DMS79 treated with DMSO at 0.1 percent for 48 hours (cell line): ENCODE measurements at regions not wholly inside any gene's neighbourhood (a gene's known extent, or its start where the extent isn't known, plus 50 kb on each side); places are given as distances from the start of the nearest gene placed in this dataset.
"Not testable (repeated sequence)": the region's sequence is repeated elsewhere in the genome, so short reads cannot be mapped to it uniquely, and the experiment has no call there.

Source experiments
- DNase-seq: peaks from one replicate; lab custom pipeline; 2025; lab: John Stamatoyannopoulos, UW

DNA sequence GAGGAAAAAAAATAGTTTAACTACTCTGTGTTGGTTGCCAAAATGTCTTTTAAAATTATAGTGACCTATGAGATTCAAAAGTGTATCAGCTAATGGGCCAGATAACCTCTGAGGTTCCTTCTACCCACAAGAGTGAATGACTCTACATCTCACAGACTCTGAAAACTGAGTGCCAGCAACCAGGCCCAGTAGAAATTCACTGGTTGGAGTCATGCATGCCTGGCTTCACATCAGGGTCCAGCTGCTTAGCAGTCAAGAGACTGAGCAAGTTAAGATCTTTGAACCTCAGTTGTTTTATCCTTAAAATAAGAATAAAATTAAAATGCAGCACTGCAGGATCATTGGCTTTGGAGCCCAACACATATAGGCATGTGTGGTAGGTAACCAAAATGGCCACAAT, 342.6 kb upstream of the NFIA start:
- no peak for DNase-seq

DNA sequence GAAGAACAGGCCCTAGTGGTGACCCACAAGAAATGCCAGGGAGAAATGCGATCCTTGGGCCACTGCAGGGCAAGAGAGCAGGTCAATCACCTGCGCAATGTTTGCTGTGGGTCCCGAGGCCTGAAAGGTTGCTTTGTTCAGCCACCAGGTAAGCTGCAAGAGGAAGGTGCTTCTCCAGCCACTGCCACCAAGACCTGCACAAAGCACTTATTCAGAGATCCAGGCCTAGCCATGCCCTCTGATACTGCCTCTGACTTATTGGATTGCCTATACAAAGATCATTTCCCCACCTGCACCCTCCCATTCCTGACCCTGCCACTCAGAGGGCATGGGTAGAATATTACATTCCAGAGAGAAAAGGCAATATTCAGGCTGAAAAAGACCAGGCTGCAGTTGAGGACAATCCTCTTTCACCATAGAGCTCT, 349.4 kb upstream of the NFIA start:
- no peak for DNase-seq

DNA sequence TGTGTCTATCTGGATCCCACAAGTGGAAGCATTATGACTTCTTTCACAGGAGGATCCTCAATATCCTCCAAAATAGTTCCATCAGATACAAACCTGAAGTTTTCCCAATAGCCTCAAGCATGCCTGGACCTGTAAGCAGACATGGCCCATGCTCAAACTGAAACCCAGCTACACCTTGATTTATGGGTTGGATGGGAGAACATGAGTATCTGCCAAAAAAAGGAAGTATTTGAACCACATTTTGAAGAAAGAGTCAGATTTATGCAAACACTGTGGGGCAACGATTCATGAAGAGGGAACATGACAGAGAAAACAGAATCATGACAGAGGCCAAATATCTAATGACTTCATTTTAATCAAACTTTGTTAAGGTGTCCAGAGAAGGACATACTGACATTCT, 351.0 kb upstream of the NFIA start:
- DNase-seq: no peak

DNA sequence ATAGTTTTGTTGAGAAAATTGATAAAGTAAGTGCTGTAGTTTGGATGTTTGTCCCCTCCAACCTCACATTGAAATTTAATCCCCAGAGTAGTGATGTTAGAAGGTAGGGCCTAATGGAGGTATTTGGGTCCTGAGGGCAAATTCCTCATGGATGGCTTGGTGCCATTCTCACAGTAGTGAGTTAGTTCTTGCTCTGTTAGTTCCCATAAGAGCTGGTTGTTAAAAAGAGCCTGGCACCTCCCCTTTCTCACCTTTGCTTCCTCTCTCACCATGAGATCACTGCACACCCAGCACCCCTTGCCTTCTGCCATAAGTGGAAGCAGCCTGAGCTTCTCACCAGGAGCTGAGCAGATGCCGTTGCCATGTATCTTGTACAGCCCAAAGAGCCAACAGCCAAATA, 354.8 kb upstream of the NFIA start:
- DNase-seq: no peak

DNA sequence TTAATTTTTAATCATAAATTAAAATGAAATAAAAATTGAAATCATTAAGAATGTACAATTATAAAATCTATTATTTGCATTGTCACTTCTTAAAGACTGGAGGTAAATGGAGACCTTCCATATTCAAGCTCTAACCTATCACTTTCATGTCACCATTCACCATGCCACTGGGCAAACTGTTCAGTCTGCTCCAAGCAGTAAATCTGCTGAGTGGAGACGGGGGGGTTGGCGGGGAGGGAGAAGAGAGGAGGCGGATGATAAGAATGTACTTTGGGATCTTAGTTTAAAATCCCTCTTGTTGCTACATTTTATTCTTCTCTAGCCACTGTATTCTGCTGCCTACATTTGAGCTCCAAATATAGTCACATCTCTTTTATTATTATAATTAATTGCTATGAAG, 365.9 kb upstream of the NFIA start:
- no peak for DNase-seq

- DNase-seq: no peak
Measured at GRCh38 chr1:60715970-60716369, 366.4 kb upstream of the NFIA start.

DNA sequence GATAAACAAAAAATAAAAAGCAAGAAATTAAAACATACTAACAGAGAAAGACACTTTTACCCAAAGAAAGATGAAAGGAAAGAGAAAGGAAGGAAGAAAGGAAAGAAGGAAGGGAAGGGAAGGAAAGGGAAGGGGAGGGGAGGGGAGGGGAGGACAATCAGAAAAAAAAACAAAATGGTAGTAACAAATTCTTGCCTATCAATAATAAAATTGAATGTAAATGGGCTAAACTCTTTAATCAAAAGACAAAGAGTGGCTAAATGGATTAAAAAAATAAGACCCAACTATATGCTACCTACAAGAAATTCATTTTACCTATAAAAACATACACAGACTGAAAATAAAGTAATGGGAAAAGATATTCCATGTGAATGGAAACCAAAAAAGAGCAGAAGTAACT, 372.9 kb upstream of the NFIA start:
- DNase-seq: no peak

DNA sequence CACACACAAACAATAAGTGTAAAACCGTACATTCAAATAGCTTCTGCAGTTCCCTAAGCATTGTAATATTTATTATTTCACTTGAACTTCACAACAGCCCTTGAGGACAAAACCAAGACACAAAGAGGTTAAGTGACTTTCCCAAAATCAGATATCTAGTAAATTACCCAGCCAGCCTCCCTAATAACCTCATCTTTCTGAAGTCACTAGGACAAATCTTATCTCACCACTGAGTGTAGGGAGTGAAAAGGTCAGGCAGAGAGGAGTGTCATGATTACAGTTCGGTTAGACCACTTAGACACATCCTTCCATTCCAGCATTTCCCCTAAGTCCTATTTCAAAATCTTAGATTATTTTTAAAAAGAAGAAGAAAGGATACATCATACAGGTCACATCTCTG, 377.3 kb upstream of the NFIA start:
- DNase-seq: no peak

GRCh38 chr1:60703155-60703554, 379.2 kb upstream of the NFIA start:
- no peak for DNase-seq

DNA sequence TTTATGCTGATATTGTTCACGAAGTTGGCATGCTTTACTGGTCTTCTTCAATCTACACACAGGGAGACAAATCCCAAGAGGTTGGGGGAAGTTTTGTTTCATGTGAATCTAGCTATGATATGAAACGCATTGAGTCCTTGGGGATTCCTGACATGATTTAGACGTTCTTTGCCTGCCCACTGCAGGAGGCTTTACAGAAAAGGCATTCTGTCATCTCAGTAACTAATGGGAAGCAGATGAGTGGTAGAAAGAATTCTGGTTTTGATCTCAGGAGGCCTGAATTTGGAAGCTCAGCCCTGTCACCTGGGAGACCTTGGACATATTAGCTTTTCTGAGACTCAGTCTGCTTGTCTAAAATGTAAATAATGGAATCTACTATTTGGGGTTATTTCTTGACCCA, 383.0 kb upstream of the NFIA start:
- no peak for DNase-seq

GRCh38 chr1:60697204-60697994, 385.0 kb upstream of the NFIA start:
- DNase-seq: no peak

GRCh38 chr1:60696512-60696911, 385.8 kb upstream of the NFIA start:
- DNase-seq: no peak

DNA sequence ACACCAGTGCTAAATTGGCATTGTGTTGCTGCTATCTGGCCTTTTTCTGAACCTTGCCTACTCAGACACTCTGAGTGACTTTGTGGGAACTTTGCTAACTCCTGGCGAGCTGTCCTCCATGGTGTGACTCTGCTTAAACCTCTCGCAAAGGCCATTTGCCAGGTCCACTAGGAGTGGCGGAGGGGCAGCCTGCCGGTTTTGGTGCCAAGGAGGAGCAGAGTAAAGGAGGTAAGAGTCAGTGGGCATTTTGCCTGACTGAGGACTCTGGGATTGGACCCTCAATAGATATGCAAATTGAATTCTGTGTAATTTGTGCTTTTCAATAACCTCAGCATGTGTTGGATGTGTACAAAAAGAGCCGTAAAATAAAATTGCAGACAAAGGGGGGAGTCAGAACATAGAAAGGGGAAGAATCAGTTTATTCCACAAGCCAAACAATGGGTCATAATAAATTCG, 386.6 kb upstream of the NFIA start:
- DNase-seq: no peak

DNA sequence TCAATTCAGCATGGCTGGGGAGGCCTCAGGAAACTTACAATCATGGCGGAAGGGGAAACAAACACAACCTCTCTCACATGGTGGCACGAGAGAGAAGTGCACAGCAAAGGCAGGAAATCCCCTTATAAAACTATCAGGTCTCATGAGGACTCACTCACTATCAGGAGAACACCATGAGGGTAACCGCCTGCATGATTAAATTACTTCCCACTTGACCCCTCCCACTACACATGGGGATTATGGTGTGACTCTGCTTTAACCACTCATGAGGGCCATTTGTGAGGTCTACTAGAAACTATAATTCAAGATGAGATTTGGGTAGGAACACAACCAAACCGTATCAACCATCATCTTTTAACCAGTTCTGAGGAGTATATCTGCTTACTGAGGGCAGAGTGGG, 387.4 kb upstream of the NFIA start:
- DNase-seq: no peak

DNA sequence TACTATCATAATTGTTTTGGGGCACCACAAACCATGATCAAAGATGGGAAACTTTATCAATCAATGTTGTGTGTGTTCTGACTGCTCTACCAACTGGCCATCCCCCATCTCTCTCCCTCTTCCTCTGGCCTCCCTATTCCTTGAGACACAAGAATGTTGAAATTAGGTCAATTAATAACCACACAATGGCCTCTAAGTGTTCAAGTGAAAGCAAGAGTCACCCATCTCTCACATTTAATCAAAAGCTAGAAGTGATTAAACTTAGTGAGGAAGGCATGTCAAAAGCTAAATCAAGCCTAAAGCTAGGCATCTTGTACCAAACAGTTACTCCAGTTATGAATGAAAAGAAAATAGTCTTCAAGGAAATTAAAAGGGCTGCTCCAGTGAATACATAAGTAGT, 390.3 kb upstream of the NFIA start:
- DNase-seq: no peak

DNA sequence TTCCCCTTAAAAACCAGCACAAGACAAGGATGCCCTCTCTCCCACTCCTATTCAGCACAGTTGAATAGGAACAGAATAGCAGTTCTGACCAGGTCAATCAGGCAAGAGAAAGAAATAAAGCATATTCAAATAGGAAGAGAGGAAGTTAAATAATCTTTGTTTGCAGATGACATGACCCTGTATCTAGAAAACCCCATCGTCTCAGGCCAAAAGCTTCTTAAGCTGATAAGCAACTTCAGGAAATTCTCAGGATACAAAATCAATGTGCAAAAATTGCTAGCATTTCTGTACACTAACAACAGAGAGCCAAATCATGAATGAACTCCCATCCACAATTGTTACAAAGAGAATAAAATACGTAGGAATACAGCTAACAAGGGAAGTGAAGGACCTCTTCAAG, 394.1 kb upstream of the NFIA start:
- not testable (repeated sequence) for DNase-seq

DNA sequence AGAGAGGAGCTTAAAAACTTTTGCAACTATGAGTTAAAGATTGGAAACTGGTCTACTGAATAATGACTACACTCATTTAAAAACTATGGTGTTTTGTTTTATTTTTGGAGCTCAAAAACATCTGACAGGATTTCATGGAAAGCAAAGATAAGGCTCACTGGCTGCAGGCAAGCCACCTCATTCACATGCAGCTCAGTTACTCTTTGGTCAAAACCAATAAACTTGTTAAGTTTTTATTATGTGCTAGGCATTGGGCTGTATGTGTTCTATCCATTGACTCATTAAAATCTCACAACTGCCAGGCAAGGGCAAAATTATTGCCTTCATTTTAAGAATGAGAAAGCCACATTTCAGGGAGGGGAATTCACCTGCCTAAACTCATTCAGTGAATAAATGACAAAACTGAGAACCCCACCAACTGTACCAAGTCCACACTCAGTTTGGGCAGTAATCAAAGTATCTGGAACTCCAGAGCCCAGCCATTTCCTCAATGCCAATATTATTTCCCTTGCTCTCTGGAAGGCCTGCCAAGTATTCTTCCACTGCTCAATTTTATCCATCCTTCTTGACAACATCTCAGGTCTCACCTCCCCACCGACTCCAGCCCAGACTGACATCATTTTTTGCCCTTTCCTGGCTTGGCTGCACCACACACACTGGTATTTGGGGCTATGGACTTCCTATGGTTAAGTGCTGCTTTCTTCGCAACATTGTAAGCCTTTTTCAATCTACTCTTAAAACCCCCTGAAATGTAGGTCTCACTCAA, 401.1 kb upstream of the NFIA start:
- no peak for DNase-seq

- no peak for DNase-seq
Measured at GRCh38 chr1:60679524-60680375, 402.6 kb upstream of the NFIA start.

DNA sequence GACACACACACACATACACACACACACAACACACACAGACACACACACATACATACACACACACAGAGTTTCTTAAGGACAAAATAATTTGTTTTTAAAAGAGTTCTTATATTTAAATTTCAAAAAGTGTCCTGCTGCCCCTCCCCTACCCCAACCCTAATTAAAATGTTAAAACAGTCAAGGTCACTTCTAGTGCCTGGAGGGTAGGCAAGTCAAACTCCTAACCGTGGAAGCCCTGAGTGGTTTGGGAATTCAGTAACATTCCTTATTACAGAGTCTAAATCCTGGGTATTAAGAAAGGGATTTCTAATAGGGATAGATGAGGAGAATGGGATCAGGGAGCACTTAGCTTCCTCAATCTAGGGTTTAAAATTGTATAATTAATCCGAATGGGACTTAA, 403.6 kb upstream of the NFIA start:
- no peak for DNase-seq

DNA sequence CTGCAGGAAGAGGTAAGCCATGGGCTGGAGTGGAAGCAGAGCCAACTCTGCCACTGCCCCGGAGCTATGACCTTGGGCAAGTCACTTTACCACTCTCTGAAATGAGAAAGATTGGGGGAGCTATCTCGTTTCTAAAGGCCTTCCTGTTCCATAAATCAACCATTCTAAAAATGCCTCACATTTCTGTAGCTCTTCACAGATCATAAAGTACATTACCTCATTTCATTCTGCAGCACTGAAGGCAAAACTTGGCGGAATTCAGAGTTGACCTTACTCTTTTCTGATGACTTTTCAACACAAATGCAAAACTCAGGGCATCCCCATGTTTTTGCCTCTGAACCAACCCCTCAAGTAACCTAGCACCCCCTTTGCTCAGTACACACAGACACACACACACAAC, 404.0 kb upstream of the NFIA start:
- no peak for DNase-seq

- DNase-seq: no peak
Measured at GRCh38 chr1:60672449-60672848, 409.9 kb upstream of the NFIA start.

DNA sequence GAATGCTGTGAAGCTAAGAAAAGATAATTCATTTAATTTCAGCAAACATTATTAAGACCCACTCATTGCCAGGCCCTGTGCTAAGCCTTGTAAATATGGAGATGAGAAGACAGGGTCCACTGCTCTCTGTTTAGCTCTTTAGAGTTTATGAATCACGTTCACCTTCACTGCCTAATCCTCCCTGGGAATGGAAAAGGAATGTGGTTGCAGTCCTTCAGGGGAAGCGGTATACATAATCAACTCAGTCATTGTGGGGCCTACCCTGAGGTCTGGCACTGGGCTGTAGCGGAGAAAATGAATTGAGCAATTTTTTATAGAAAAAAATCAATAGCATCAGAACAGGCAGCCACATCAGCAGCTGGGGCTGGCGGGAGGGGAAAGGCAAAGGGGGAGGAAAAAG, 412.1 kb upstream of the NFIA start:
- no peak for DNase-seq

DNA sequence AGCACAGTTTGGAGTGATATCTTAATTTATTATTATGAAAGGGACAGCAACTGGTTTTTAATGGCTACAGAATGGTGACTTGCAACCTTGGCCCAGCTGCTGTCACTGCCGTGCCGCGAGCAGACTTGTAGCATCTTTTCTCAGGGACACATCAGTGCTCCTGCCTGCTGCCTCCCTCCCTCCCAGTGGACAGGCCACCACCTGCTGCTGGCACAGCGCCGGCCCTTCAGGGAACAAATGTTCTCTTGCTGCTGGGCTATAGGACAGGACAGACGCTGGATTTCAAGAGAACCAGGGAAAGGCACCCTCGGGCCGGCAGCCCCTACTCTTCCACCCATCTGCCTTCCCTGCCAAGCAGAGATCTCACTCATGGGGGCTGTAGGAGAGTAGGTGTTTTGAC, 413.8 kb upstream of the NFIA start:
- DNase-seq: no peak
